ENCODE measurements at regions not wholly inside any gene's neighbourhood (a gene's known extent, or its start where the extent isn't known, plus 50 kb on each side); places are given as distances from the start of the nearest gene placed in this dataset.

DNA sequence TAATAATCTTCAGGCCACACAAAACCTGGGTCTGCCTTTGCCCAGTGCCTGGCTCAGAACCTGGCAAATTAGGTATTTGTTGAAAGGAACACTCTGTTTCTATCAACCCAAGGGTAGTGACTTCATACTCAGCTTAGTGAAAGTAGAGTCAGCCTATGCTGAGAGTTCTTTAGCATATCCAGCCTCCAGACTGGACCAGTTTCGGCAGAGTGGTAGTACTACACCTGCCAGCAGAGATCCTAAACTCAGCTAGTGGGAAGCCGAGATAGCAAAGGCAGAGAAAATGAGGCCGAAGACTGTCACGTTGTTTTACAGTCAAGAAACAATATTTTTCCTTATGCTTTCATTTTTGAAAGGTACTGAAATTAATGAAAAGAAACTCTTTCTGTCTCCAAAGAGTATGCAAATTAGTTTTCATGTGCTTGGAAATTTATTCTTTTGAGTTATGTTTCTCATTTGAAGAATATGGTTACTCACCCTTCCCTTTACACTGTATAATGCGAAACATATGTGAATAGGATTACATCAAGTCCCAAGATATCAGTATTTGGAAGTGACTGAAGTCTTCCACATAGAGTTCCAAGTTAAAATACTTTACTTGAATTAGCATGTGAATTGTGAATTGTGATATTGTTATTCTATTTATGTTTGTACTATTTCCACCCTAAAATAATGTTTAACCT lies 52.2 kb upstream of the UGP2 start (continued):
- TF ChIP-seq, protein P1, sequence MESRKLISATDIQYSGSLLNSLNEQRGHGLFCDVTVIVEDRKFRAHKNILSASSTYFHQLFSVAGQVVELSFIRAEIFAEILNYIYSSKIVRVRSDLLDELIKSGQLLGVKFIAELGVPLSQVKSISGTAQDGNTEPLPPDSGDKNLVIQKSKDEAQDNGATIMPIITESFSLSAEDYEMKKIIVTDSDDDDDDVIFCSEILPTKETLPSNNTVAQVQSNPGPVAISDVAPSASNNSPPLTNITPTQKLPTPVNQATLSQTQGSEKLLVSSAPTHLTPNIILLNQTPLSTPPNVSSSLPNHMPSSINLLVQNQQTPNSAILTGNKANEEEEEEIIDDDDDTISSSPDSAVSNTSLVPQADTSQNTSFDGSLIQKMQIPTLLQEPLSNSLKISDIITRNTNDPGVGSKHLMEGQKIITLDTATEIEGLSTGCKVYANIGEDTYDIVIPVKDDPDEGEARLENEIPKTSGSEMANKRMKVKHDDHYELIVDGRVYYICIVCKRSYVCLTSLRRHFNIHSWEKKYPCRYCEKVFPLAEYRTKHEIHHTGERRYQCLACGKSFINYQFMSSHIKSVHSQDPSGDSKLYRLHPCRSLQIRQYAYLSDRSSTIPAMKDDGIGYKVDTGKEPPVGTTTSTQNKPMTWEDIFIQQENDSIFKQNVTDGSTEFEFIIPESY (IDR thresholded peaks at IDR 0.05; ENCODE audit: borderline replicate concordance, low read depth) = no peak
- TF ChIP-seq TCF12 (IDR thresholded peaks at IDR 0.05) (peak; percentile 95), RAD21 (IDR thresholded peaks at IDR 0.05; ENCODE audit: low read length) (no peak), ELF1 (IDR thresholded peaks at IDR 0.05) (no peak), FOXM1 (IDR thresholded peaks at IDR 0.05; ENCODE audit: low read depth) (no peak), NFIC (IDR thresholded peaks at IDR 0.05; ENCODE audit: borderline replicate concordance) (peak; percentile 6; the same call in 1 of the 2 replicates), SMC3 (IDR thresholded peaks at IDR 0.05; ENCODE audit: low read depth, low read length) (no peak), PBX3 (IDR thresholded peaks at IDR 0.05) (no peak; the same call in 1 of the 2 replicates), EZH2phosphoT487 (IDR thresholded peaks at IDR 0.05; ENCODE audit: borderline replicate concordance, low read depth) (no peak), GATA2 (CRISPR knock-in tag; IDR thresholded peaks at IDR 0.05) (no peak), SIN3A (IDR thresholded peaks at IDR 0.05; ENCODE audit: borderline replicate concordance, low read depth, low read length) (no peak), NRF1 (IDR thresholded peaks at IDR 0.05; ENCODE audit: low read depth, low read length) (no peak), TAF1 (IDR thresholded peaks at IDR 0.05; ENCODE audit: borderline replicate concordance, low read depth, low read length) (no peak), USF1 (IDR thresholded peaks at IDR 0.05; ENCODE audit: borderline replicate concordance, low read depth) (no peak)

DNA sequence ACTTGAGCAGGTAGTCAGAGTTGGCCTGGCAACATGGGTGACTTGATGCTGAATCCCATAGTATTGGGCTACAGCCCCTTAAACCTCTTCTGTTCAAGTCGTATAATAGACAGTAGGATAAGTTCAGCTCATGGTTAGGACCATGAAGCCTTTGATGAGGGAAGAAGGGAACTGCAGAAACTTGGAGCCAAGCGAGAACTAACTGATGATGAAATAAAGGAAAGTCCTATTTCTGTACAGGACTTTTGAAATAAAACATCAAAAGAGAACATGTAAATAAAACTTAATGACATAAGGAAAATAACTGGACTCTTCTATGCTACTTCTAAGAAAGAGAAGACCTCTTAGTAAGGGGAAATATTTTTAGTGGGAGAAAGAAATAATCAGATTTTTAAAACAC lies 51.2 kb upstream of the UGP2 start:
- Histone ChIP-seq H3K36me3 (replicated peaks in 1 of 2; ENCODE audit: control insufficient read depth in 1 of 2, insufficient read depth in 2 of 2, low read length in 1 of 2) (peaks cover 0 to 3% of the 10 kb centered on the region in 2 experiments), H4K20me1 (ENCODE audit: insufficient read depth) (no peaks in the 10 kb centered on the region), H3K27ac (ENCODE audit: low read depth in 2 of 2, low read length in 1 of 2) (peak overlapping the region; percentile 67 to 76; a peak in 3 of 4 replicates), H3K27me3 (ENCODE audit: insufficient read depth) (no peaks in the 10 kb centered on the region), H3K4me2 (peak overlapping the region; percentile 51; the same call in 1 of the 2 replicates), H3K9ac (peak overlapping the region; percentile 4; the same call in 1 of the 2 replicates), H3K9me2 (no peaks in the 10 kb centered on the region), H3K9me3 (no peaks in the 10 kb centered on the region), H3K79me2 (ENCODE audit: insufficient read depth) (no peaks in the 10 kb centered on the region), H3K4me1 (ENCODE audit: control insufficient read depth in 1 of 2, insufficient read depth in 2 of 2, low read depth in 1 of 2, low read length in 1 of 2) (peaks cover 5 to 18% of the 10 kb centered on the region in 2 experiments), H3F3A (replicated peaks; ENCODE audit: insufficient read depth) (peaks cover 31% of the 10 kb centered on the region), H2AFZ (ENCODE audit: low read depth) (0 out of 2 replicates have a peak overlapping the region, but pooled peaks have one; percentile 3), H3K4me3 (ENCODE audit: low read depth in 2 of 2, low read length in 1 of 2) (no peak overlapping the region)
- ChIA-PET CTCF (no interaction called here), POLR2A (no interaction called here)
- 60% methylated on average over 2 of the region's 2 CpGs for WGBS (ENCODE audit: low lambda C conversion rate)
- TF ChIP-seq, protein P2, sequence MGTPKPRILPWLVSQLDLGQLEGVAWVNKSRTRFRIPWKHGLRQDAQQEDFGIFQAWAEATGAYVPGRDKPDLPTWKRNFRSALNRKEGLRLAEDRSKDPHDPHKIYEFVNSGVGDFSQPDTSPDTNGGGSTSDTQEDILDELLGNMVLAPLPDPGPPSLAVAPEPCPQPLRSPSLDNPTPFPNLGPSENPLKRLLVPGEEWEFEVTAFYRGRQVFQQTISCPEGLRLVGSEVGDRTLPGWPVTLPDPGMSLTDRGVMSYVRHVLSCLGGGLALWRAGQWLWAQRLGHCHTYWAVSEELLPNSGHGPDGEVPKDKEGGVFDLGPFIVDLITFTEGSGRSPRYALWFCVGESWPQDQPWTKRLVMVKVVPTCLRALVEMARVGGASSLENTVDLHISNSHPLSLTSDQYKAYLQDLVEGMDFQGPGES (IDR thresholded peaks at IDR 0.05; ENCODE audit: low read depth, low read length) = no peak
- TF ChIP-seq RCOR1 (IDR thresholded peaks at IDR 0.05; ENCODE audit: low read length) (no peak), SMC3 (IDR thresholded peaks at IDR 0.05; ENCODE audit: low read depth, low read length) (no peak), POLR2AphosphoS5 (IDR thresholded peaks at IDR 0.05; ENCODE audit: low read depth, low read length) (no peak), FOXM1 (IDR thresholded peaks at IDR 0.05; ENCODE audit: low read depth) (no peak), EZH2phosphoT487 (IDR thresholded peaks at IDR 0.05; ENCODE audit: borderline replicate concordance, low read depth) (no peak), NFIC (IDR thresholded peaks at IDR 0.05; ENCODE audit: borderline replicate concordance) (no peak), TAF1 (IDR thresholded peaks at IDR 0.05; ENCODE audit: borderline replicate concordance, low read depth, low read length) (no peak), JUND (IDR thresholded peaks at IDR 0.05) (no peak), RXRA (IDR thresholded peaks at IDR 0.05; ENCODE audit: borderline replicate concordance, low read depth) (no peak), SIN3A (IDR thresholded peaks at IDR 0.05; ENCODE audit: borderline replicate concordance, low read depth, low read length) (no peak)
- TF ChIP-seq, protein P1 (IDR thresholded peaks at IDR 0.05; ENCODE audit: borderline replicate concordance, low read depth) = no peak
- TF ChIP-seq, protein P3, sequence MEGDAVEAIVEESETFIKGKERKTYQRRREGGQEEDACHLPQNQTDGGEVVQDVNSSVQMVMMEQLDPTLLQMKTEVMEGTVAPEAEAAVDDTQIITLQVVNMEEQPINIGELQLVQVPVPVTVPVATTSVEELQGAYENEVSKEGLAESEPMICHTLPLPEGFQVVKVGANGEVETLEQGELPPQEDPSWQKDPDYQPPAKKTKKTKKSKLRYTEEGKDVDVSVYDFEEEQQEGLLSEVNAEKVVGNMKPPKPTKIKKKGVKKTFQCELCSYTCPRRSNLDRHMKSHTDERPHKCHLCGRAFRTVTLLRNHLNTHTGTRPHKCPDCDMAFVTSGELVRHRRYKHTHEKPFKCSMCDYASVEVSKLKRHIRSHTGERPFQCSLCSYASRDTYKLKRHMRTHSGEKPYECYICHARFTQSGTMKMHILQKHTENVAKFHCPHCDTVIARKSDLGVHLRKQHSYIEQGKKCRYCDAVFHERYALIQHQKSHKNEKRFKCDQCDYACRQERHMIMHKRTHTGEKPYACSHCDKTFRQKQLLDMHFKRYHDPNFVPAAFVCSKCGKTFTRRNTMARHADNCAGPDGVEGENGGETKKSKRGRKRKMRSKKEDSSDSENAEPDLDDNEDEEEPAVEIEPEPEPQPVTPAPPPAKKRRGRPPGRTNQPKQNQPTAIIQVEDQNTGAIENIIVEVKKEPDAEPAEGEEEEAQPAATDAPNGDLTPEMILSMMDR (IDR thresholded peaks at IDR 0.05) = no peak
- no peak for DNase-seq

All from SK-N-SH (cell line).